ENCODE measurements at regions not wholly inside any gene's neighbourhood (a gene's known extent, or its start where the extent isn't known, plus 50 kb on each side); places are given as distances from the start of the nearest gene placed in this dataset.

DNA sequence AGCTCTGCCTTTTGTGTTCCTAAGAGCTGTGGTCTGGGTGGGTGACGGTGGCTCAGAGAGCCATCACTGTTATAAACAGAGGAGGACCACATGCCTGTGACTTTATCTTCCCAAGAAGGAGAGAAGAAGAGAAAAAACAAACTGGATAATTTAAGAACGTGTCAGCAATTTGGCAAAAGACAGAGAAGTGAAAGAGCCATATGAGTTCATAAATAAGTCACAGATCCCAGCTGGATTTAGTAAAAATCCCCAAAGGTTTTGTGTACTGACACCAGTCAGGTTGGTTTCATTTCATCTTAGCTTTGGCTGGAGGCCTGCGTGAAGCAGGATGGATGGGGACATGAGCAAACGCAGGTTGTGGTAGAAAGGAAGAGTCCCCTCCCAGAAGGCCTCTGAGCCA lies 120.7 kb downstream of the CXCL12 start:
- no peak for DNase-seq
- TF ChIP-seq, protein P1, sequence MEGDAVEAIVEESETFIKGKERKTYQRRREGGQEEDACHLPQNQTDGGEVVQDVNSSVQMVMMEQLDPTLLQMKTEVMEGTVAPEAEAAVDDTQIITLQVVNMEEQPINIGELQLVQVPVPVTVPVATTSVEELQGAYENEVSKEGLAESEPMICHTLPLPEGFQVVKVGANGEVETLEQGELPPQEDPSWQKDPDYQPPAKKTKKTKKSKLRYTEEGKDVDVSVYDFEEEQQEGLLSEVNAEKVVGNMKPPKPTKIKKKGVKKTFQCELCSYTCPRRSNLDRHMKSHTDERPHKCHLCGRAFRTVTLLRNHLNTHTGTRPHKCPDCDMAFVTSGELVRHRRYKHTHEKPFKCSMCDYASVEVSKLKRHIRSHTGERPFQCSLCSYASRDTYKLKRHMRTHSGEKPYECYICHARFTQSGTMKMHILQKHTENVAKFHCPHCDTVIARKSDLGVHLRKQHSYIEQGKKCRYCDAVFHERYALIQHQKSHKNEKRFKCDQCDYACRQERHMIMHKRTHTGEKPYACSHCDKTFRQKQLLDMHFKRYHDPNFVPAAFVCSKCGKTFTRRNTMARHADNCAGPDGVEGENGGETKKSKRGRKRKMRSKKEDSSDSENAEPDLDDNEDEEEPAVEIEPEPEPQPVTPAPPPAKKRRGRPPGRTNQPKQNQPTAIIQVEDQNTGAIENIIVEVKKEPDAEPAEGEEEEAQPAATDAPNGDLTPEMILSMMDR (IDR thresholded peaks at IDR 0.05), result no peak
- no peak for TF ChIP-seq POLR2A (IDR thresholded peaks at IDR 0.05)
- H3K27ac ChIP-seq, result no peak overlapping the region

DNA sequence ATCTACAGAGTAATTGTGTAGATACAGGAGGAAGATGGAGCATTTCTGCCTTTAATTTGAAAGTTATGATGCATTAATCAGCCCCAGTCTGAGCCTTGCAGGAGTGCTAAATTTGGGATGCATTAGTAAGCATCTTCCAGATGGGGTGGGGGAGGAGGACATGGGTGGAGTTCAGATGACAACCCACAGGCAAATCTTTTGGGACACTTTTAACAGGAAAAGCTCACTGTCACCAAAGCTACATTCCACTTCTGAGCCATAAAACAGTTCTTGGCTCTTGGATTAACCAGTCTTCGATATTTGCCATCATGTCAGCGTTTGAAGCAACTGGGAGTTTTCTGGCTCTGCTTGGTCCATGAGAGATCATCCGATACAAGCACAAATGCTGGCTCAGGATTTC lies 121.1 kb downstream of the CXCL12 start:
- H3K4me1 ChIP-seq, result no peaks in the 10 kb centered on the region
- intact Hi-C loops (cut with DNase I; ENCODE audit: low total_unique reads), result no loop called here
- DNase-seq, result no peak
- no peak overlapping the region for H3K27ac ChIP-seq
- no peaks in the 10 kb centered on the region for H3K27me3 ChIP-seq
- H3K9me3 ChIP-seq, result no peaks in the 10 kb centered on the region
- H3K36me3 ChIP-seq (ENCODE audit: low read depth, missing control alignments), result no peaks in the 10 kb centered on the region
- H3K4me3 ChIP-seq, result no peak overlapping the region
- TF ChIP-seq POLR2A (IDR thresholded peaks at IDR 0.05), result no peak
- TF ChIP-seq, protein P1 (IDR thresholded peaks at IDR 0.05), result no peak
- 57 to 65% methylated on average over 3 of the region's 3 CpGs for WGBS, 2 donors

More for the DNA sequence above, 120.7 kb downstream of the CXCL12 start:
- no peaks in the 10 kb centered on the region for H3K27me3 ChIP-seq
- H3K4me3 ChIP-seq, result no peak overlapping the region
- no peaks in the 10 kb centered on the region for H3K36me3 ChIP-seq (ENCODE audit: low read depth, missing control alignments)
- no peaks in the 10 kb centered on the region for H3K4me1 ChIP-seq
- H3K9me3 ChIP-seq, result no peaks in the 10 kb centered on the region
- 76 to 78% methylated on average over 4 of the region's 4 CpGs for WGBS, 2 donors
- intact Hi-C loops (cut with DNase I; ENCODE audit: low total_unique reads), result no loop called here

DNA sequence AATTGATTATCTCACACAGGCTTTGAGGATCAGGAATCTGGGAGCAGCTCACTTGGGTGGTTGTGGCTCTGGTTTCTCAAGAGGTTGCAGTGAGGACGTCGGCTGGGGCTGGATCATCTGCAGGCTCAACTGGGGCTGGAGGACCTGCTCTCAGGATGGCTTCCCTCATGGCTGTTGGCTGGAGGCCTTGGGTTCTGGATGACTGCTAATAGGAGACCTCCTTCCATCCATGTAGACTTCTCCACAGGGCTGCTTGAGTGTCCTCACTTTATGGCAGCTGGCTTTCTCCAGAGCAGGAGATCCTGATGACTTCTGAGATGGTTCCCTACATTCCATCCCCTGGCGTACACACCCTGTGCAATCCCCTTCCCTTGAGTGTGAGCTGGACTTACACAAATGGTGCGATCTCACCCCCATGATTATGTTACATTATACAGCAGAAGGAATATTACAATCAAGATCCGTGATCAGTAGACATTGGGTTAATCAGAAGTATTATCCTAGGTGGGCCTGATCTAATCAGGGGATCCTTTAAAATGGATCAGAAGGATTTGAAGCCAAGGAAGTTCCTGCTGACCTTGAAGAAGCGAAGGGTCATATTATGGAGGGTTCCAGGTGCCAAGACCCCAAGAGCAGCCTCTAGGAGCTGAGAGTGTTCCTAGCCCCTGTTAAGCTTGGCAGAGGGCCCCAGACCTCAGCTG lies 122.2 kb downstream of the CXCL12 start:
- WGBS, 2 donors, result 93 to 98% methylated on average over 6 of the region's 6 CpGs
- Histone ChIP-seq H3K36me3 (ENCODE audit: low read depth, missing control alignments) (no peaks in the 10 kb centered on the region), H3K9me3 (no peaks in the 10 kb centered on the region), H3K27ac (no peak overlapping the region), H3K27me3 (no peaks in the 10 kb centered on the region), H3K4me1 (no peaks in the 10 kb centered on the region), H3K4me3 (no peak overlapping the region)
- TF ChIP-seq, protein P1 (IDR thresholded peaks at IDR 0.05), result no peak
- no peak for TF ChIP-seq POLR2A (IDR thresholded peaks at IDR 0.05)
- DNase-seq, result no peak
- intact Hi-C loops (cut with DNase I; ENCODE audit: low total_unique reads), result no loop called here

DNA sequence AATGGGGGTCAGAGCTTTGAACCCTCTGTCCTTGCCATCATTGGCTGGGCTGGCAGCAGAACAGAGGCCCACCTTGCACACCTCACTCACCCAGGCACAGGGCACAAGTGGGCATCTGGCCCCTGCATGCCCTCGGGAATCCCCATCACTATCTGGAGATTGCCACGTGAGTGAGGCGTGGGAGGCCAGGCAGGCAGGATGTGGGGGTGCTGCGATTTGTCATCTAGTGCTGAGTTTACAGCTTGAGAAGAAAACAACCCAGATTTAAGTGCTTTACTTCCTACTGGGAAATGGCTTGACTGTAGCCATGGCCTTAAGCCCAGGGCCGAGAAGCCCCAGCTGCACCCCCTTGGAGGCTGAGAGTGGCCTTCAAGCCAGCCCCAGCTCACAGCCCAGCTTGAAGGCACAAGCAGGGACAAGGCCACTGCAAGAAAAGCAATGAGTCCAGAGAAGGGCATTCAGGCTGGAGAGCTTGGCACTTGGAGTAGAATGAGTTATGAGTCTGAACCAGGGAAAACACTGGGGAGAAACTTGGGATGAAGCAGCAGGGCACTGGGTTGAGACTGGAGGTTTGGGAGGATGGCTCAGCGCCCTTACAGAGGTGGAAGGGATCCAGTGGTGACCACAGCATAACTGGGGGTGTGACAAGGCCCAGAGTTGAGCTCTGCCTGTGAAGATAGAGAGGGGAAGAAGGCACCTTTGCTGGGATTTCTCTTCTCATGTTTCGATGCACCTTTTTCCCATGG lies 123.0 kb downstream of the CXCL12 start:
- no peak overlapping the region for H3K27ac ChIP-seq
- no peaks in the 10 kb centered on the region for H3K36me3 ChIP-seq (ENCODE audit: low read depth, missing control alignments)
- DNase-seq, result no peak
- H3K9me3 ChIP-seq, result no peaks in the 10 kb centered on the region
- 50 to 61% methylated on average over 7 of the region's 7 CpGs for WGBS, 2 donors
- no peaks in the 10 kb centered on the region for H3K4me1 ChIP-seq
- intact Hi-C loops (cut with DNase I; ENCODE audit: low total_unique reads), result no loop called here
- TF ChIP-seq, protein P1 (IDR thresholded peaks at IDR 0.05), result no peak
- no peak for TF ChIP-seq POLR2A (IDR thresholded peaks at IDR 0.05)
- H3K27me3 ChIP-seq, result no peaks in the 10 kb centered on the region
- H3K4me3 ChIP-seq, result no peak overlapping the region
